ENCODE measurements at regions not wholly inside any gene's neighbourhood (a gene's known extent, or its start where the extent isn't known, plus 50 kb on each side); places are given as distances from the start of the nearest gene placed in this dataset.

GRCh38 chr9:27799326-27799725, 226.0 kb upstream of the C9orf72 start (continued):
- TF ChIP-seq ATF3 (IDR thresholded peaks at IDR 0.05) (no peak), TCF7L2 (IDR thresholded peaks at IDR 0.05; ENCODE audit: borderline replicate concordance, extremely low read depth, insufficient read depth, insufficient read length) (no peak), CBX3 (IDR thresholded peaks at IDR 0.05; ENCODE audit: low read depth) (no peak)

- Histone ChIP-seq H3K4me2 (ENCODE audit: low read length) (no peak overlapping the region), H3K79me2 (ENCODE audit: insufficient read depth, low read length) (no peaks in the 10 kb centered on the region), H3K9me3 (ENCODE audit: control insufficient read depth in 1 of 2, insufficient read depth in 1 of 2, low read depth in 1 of 2, low read length in 2 of 2) (no peaks in the 10 kb centered on the region; a peak in 1 of 4 replicates), H3K4me1 (ENCODE audit: control insufficient read depth in 1 of 2, insufficient read depth in 2 of 2, low read length in 2 of 2) (no peaks in the 10 kb centered on the region), H3K27ac (ENCODE audit: low read depth, low read length) (no peak overlapping the region), H4K20me1 (ENCODE audit: insufficient read depth) (no peaks in the 10 kb centered on the region), H3K9ac (ENCODE audit: low read length) (no peak overlapping the region), H3K4me3 (replicated peaks in 1 of 2; ENCODE audit: low read depth in 1 of 2, low read length in 2 of 2) (no peak overlapping the region), H2AFZ (ENCODE audit: low read depth, low read length, poor library complexity, severe bottlenecking) (no peak overlapping the region), H3K27me3 (ENCODE audit: insufficient read depth, low read length) (no peaks in the 10 kb centered on the region), H3K9me2 (ENCODE audit: insufficient read depth) (no peaks in the 10 kb centered on the region), H3K36me3 (ENCODE audit: control insufficient read depth in 1 of 2, insufficient read depth in 2 of 2, low read length in 2 of 2) (no peaks in the 10 kb centered on the region)
- intact Hi-C loops (cut with micrococcal nuclease): loop anchor here (10.0 kb wide), 1 partner anchor 85 kb away; no protein-coding TSS in a partner anchor
- RAD21 ChIA-PET (ENCODE audit: low non-redundant PET in 1 of 2, low total read pairs in 2 of 2, uncharacterized antibody in 2 of 2, unreplicated experiment in 2 of 2): no interaction called here
- no TSS peak for BruUV-seq (replicated peaks)
- ATAC-seq (no peak), DNase-seq (ENCODE audit: low read depth, low spot score) (no peak)
- TF ChIP-seq RAD21 (IDR thresholded peaks at IDR 0.05; ENCODE audit: low read depth) (no peak), ATF3 (IDR thresholded peaks at IDR 0.05) (no peak), POLR2AphosphoS5 (IDR thresholded peaks at IDR 0.05; ENCODE audit: low read depth, low read length) (no peak), SP1 (IDR thresholded peaks at IDR 0.05; ENCODE audit: low read depth) (no peak), CBX3 (IDR thresholded peaks at IDR 0.05; ENCODE audit: low read depth) (no peak), POLR2A (IDR thresholded peaks at IDR 0.05; ENCODE audit: borderline replicate concordance, extremely low read depth, insufficient read depth, insufficient read length) (no peak), ZNF274 (IDR thresholded peaks at IDR 0.05; ENCODE audit: low read depth, low read length) (no peak), MAX (IDR thresholded peaks at IDR 0.05) (no peak), SIN3A (IDR thresholded peaks at IDR 0.05; ENCODE audit: low read depth) (no peak), TCF7L2 (IDR thresholded peaks at IDR 0.05; ENCODE audit: borderline replicate concordance, extremely low read depth, insufficient read depth, insufficient read length) (no peak), ZFX (IDR thresholded peaks at IDR 0.05) (no peak), EZH2 (IDR thresholded peaks at IDR 0.05) (no peak), ZBTB33 (IDR thresholded peaks at IDR 0.05; ENCODE audit: extremely low read depth, insufficient replicate concordance, low read length) (no peak), REST (IDR thresholded peaks at IDR 0.05; ENCODE audit: low read depth) (no peak)
- CTCF ChIA-PET: no interaction called here
- POLR2A ChIA-PET: interaction anchor here (0.7 kb wide), 1 partner anchor 509 kb away, joined by 3 read pairs; no protein-coding TSS in a partner anchor
Measured at GRCh38 chr9:27800159-27800558, 226.9 kb upstream of the C9orf72 start.
